ENCODE measurements at regions not wholly inside any gene's neighbourhood (a gene's known extent, or its start where the extent isn't known, plus 50 kb on each side); places are given as distances from the start of the nearest gene placed in this dataset.

DNA sequence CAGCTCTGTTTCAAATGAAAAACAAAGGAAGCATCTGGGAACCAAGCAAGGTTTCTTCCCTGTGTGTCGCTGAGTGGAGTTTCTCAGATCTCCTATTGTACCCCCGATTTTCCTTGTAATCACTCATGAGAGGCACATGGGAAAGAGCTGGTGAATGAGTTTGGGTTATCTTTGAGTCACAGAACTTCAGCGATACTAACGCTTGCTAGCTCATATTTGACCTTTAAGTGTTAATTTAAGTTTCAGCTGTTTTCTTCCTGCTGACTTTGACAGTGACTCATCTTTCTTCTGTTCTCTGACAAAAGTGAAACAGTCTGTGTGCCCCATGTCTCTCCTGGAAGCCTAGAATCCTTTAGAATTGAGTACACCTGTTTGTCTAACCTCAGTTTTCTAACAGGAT lies 261.1 kb upstream of the RGS17 start:
- TF ChIP-seq, protein P1, sequence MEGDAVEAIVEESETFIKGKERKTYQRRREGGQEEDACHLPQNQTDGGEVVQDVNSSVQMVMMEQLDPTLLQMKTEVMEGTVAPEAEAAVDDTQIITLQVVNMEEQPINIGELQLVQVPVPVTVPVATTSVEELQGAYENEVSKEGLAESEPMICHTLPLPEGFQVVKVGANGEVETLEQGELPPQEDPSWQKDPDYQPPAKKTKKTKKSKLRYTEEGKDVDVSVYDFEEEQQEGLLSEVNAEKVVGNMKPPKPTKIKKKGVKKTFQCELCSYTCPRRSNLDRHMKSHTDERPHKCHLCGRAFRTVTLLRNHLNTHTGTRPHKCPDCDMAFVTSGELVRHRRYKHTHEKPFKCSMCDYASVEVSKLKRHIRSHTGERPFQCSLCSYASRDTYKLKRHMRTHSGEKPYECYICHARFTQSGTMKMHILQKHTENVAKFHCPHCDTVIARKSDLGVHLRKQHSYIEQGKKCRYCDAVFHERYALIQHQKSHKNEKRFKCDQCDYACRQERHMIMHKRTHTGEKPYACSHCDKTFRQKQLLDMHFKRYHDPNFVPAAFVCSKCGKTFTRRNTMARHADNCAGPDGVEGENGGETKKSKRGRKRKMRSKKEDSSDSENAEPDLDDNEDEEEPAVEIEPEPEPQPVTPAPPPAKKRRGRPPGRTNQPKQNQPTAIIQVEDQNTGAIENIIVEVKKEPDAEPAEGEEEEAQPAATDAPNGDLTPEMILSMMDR (IDR thresholded peaks at IDR 0.05): no peak
- TF ChIP-seq EZH2 (IDR thresholded peaks at IDR 0.05): no peak
- TF ChIP-seq EZH2phosphoT487 (IDR thresholded peaks at IDR 0.05): no peak

Data from neural progenitor cell (in vitro differentiated cells).